GM19452 (cell line): ENCODE measurements at regions not wholly inside any gene's neighbourhood (a gene's known extent, or its start where the extent isn't known, plus 50 kb on each side); places are given as distances from the start of the nearest gene placed in this dataset.
"Not testable (repeated sequence)": the region's sequence is repeated elsewhere in the genome, so short reads cannot be mapped to it uniquely, and the experiment has no call there.

Experiments
- ATAC-seq: cut with Tn5 transposase; IDR thresholded peaks from one replicate; pipeline ENCODE4 v1.9.1; 2021; ENCODE audit not compliant: unreplicated experiment

GRCh38 chr2:175777337-175777736 is 224.7 kb downstream of the LNPK start:
- not testable (repeated sequence) for ATAC-seq

GRCh38 chr2:175769200-175769599 is 232.9 kb downstream of the LNPK start:
- no peak for ATAC-seq

- no peak for ATAC-seq
These were observed 235.2 kb downstream of the LNPK start for GRCh38 chr2:175766880-175767279.

GRCh38 chr2:175755656-175756386 is 246.2 kb downstream of the LNPK start:
- ATAC-seq: no peak

DNA sequence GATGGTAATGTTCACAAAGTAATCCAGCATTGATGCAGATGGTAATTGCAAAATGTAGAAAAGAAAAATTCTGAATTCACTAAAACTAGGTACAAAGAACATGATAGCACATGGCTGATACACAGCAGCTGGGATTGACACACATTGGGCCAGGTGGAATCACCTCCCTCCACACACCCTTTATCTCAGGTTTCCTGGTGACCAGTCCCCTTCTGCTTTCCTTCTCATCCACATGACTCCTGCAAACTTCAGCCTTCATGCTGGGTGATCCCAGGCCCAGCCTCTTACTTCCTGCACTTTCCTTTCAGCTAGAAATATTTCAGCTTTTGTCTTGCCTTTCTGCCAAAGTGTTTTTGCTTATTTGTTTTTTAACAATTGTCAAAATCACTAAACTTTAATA is 246.9 kb downstream of the LNPK start:
- no peak for ATAC-seq

- ATAC-seq: no peak
These were observed 251.9 kb downstream of the LNPK start for GRCh38 chr2:175750195-175750594.

GRCh38 chr2:175745911-175746310 is 256.2 kb downstream of the LNPK start:
- ATAC-seq: no peak

DNA sequence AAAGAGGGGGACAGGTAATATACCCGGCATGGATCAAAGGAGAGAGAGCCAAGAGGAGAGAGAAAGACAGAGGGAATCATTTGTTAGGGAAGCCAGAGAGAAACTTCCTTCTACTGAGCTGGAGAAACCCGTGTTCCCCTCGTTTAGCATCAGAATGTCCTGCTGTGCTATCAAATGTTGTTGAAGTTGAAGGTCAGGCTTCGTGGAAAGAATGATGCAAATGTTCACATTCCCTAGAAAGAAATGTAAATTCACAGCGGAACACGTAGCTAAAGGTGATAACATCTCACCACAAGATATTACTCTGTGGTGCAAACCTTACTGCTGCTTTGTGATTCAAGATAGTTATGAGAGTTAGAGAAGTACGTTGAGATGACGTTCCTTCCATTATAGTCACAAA is 258.1 kb downstream of the LNPK start:
- ATAC-seq: no peak

- no peak for ATAC-seq
These were observed 259.1 kb downstream of the LNPK start for GRCh38 chr2:175743011-175743410.

- no peak for ATAC-seq
These were observed 259.7 kb downstream of the LNPK start for GRCh38 chr2:175742367-175742766.

DNA sequence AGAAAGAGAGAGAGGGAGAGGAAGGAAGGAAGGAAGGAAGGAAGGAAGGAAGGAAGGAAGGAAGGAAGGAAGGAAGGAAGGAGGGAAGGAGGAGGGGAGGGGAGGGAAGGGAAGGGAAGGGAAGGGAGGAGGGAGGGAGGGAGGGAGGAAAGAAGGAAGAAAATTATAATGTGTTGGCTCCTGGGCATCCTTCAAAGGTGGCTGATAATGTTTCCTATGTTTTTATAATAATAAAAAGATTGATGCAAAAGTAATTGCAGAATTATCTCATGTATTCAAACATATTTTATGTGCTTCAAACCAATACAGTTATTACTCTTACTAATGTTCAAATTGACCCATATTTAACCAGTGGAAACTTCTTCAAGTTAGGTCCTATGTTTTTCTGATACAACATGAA is 260.9 kb downstream of the LNPK start:
- no peak for ATAC-seq

GRCh38 chr2:175737722-175738361 is 264.2 kb downstream of the LNPK start:
- ATAC-seq: no peak

- ATAC-seq: no peak
These were observed 267.4 kb downstream of the LNPK start for GRCh38 chr2:175734686-175735085.

DNA sequence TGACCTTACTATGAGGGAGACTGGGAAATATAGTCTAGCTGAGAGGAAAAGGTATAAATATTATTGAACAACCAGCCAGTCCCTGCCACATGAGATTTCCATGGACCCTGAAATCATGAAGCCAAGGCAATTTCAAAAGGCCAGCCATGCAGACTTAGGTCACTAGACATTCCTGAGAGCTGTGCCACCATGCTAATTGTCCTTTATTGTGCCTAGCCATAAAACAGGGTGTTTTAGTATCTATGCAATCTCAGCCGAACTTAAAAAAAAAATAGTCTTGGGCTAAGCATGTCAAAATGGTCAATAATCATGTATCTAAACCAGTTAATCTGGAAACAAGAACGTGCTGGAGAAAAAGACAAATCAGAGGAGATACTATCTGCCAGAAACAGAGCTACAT is 269.5 kb downstream of the LNPK start:
- no peak for ATAC-seq

DNA sequence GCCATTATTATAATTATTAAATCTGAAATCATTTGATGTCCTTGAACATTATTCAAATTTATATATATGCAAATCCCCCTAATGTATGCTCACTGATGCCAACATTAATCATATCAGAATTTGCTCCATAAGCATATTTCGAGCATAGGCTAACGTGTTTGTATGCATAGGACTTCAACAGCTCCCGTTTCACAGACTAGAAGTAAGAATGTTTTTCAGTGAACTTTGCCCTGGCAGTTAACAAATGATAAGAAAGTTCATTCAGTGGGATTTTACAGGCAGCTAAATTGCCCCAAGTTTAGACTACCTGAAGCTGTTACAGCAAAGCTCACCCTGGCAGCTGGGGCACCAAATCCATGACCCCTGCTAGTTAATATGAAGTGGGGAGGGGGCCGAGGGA is 272.0 kb downstream of the LNPK start:
- ATAC-seq: no peak

- ATAC-seq: no peak
These were observed 272.9 kb downstream of the LNPK start for GRCh38 chr2:175729049-175729706.

- no peak for ATAC-seq
These were observed 274.0 kb downstream of the LNPK start for GRCh38 chr2:175728032-175728431.

DNA sequence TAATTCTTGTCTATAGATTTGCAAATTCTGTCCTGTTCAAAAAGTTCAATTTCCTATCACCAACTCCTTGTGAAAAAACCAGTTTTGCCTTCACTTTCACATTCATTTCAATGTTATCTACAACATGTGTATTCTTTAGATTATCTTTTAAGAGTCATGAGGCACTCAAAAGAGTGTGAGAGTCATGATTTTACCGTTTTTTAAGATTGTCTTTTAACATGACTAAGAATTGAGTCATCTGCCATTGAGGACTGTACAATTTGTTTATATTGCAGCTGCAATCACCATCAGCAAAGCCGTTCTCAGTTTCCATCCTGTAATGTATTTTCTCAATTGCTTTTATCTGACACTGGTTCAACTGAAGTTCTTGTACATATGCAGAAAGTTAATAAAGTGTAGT is 275.8 kb downstream of the LNPK start:
- ATAC-seq: no peak

DNA sequence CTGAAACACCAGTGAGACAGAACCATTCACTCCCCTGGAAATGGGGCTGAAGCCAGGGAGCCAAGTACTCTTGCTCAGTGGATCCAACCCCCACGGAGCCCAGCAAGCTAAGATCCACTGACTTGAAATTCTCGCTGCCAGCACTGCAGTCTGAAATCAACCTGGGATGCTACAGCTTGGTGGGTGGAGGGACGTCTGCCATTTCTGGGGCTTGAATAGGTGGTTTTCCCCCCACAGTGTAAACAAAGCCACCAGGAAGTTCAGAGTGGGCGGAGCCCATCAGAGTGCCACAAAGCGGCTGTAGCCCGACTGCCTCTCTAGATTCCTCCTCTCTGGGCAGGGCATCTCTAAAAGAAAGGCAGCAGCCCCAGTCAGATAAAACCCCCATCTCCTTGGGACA is 292.8 kb downstream of the LNPK start:
- ATAC-seq: no peak

DNA sequence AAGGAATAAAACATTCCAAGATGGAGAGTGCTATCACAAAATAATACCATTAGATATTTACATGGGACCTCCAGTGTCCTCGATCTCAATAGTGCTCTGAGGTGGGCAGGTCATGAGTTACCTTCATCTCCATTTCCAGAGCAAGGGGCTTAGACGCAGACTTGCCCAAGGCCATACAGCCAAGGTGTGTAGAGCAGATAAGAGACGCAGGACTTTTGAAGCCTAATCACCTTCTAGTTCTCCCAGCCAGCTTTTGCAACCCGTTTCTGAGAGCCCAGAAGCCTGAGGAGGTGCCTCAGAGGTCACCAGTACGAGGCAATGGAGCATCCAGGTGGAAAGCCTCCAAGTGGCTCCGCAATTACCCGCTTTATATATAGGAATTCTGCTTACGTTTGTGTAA is 294.7 kb downstream of the LNPK start:
- ATAC-seq: no peak

GRCh38 chr2:175704568-175704967 is 297.5 kb downstream of the LNPK start:
- ATAC-seq: not testable (repeated sequence)

DNA sequence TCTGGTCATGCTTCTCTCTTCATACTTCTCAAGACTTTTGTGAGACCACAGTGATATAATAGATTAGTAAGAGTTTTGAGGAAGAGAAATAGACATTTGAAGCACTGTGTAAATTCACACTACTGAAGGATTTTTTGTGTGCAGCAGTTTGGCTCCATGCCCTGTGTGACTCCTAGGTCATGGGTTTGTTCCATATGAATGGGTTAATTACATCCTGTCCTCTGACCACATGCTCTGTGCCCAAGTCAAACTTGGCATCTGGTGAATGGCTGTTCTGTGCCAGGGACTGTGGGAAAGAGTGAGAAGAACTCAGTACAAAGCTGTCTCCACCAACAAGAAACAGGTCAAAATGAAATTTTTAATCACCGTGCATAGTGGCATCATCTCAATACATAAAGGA is 304.0 kb downstream of the LNPK start:
- ATAC-seq: no peak
